Caco-2 (cell line): ENCODE measurements at regions not wholly inside any gene's neighbourhood (a gene's known extent, or its start where the extent isn't known, plus 50 kb on each side); places are given as distances from the start of the nearest gene placed in this dataset.

ENCODE experiments used
- BruUV-seq: library from RNA; stranded (reverse); fragments of 400-500 nt; replicated peaks from 2 replicates; lab custom pipeline; 2021; lab: Mats Ljungman, UMichigan
- CTCF ChIA-PET: fragments of 300-600 bp; sonication (Branson Sonifier 250); formaldehyde crosslinking; loops from one replicate; lab custom pipeline; 2022; ENCODE audit warnings: antibody characterized with exemption; lab: Charles Lee
- POLR2A ChIA-PET: fragments of 300-600 bp; sonication (Branson Sonifier 250); formaldehyde crosslinking; loops from one replicate; lab custom pipeline; 2022; ENCODE audit warnings: antibody characterized with exemption; lab: Charles Lee
- DNase-seq, 2 experiments: peaks; one replicate each; pipeline versions ENCODE4 v3.0.0 to v3.0.0-alpha.2; 2020 to 2022
- H3K27me3 ChIP-seq: replicated peaks from 2 replicates; pipeline ENCODE4 v1.6.0; 2011; ENCODE audit warnings: low read length; ENCODE audit not compliant: control insufficient read depth, insufficient read depth
- H3K36me3 ChIP-seq: 2 replicates; pipeline ENCODE4 v1.5.1; 2011; ENCODE audit warnings: low read length; ENCODE audit not compliant: control insufficient read depth, insufficient read depth
- H3K4me1 ChIP-seq: fragments of 250-450 bp; sonication (Bioruptor Pico); 2 replicates; pipeline ENCODE4 v1.5.1; 2020; ENCODE audit warnings: mild to moderate bottlenecking
- H3K4me3 ChIP-seq: 2 replicates; pipeline ENCODE4 v1.5.1; 2011; ENCODE audit warnings: low read depth, mild to moderate bottlenecking, control low read depth, low read length
- H3K9me3 ChIP-seq: fragments of 250-450 bp; sonication (Bioruptor Pico); 2 replicates; pipeline ENCODE4 v1.5.1; 2020; ENCODE audit warnings: mild to moderate bottlenecking, moderate library complexity
- H3K27ac Mint-ChIP-seq: one replicate; pipeline ENCODE4 v1.8.0; 2022; ENCODE audit warnings: mixed read lengths; ENCODE audit not compliant: unreplicated experiment
- H3K27me3 Mint-ChIP-seq: one replicate; pipeline ENCODE4 v1.8.0; 2022; ENCODE audit warnings: mixed read lengths; ENCODE audit not compliant: insufficient read depth, unreplicated experiment
- H3K36me3 Mint-ChIP-seq: one replicate; pipeline ENCODE4 v1.8.0; 2022; ENCODE audit warnings: mild to moderate bottlenecking, mixed read lengths; ENCODE audit not compliant: insufficient read depth, unreplicated experiment
- H3K4me1 Mint-ChIP-seq: one replicate; pipeline ENCODE4 v1.8.0; 2022; ENCODE audit warnings: low read depth, mixed read lengths; ENCODE audit not compliant: unreplicated experiment
- H3K4me3 Mint-ChIP-seq: one replicate; pipeline ENCODE4 v1.8.0; 2022; ENCODE audit warnings: mild to moderate bottlenecking, moderate library complexity, mixed read lengths; ENCODE audit not compliant: unreplicated experiment
- H3K9me3 Mint-ChIP-seq: one replicate; pipeline ENCODE4 v1.8.0; 2022; ENCODE audit warnings: mixed read lengths; ENCODE audit not compliant: unreplicated experiment
- CTCF ChIP-seq, 2 experiments: fragments of 200-600 bp in 1 of 2; IDR thresholded peaks; 1 replicate in 1 of 2; 2 replicates in 1 of 2; pipeline versions ENCODE4 v1.5.1 to v1.8.0; 2011 to 2022; ENCODE audit warnings: antibody characterized with exemption in 1 of 2, control low read depth in 1 of 2, inconsistent platforms in 1 of 2, low read depth in 1 of 2, low read length in 1 of 2, mild to moderate bottlenecking in 1 of 2, moderate library complexity in 1 of 2; ENCODE audit not compliant: insufficient read depth in 1 of 2, severe bottlenecking in 1 of 2, unreplicated experiment in 1 of 2
- intact Hi-C: fragments of 100-400 bp; cut with micrococcal nuclease; formaldehyde crosslinking; loops from one replicate; pipeline ENCODE4 v1.10.0; 2022; ENCODE audit not compliant: unreplicated experiment

DNA sequence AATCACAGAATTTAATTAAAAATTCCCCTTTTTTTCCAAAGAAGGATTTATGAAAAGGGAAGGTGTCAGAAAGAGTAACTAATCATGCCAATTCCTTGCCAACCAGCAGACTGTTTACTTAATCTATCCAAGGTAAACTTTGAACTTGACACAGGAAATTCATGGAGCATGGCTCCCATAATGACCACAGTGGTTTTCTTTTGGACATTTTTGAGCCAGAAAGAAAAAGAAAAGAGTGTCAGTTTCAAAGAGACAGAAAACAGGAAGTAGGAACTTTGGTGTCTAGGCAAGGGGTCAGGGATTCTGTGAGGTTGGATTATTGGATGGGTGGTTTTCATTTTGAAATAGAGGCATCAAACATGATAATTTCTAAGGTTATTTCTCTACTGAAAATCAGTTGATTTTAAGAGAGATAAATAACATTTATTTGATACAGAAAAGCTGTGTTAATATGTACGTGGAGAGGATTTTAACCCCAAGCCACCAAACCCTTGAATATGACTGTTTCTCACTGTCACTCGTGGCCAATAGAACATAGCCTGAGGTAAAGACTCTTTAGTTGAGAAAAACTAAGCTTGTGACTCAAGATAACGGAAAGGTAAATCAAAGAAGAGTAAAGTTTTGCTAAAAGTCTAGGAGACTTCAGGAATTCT, 196.1 kb downstream of the TTC6 start:
- no peak for DNase-seq
- no TSS peak for BruUV-seq
- Mint-ChIP-seq H3K27me3 (no peaks in the 10 kb centered on the region), H3K27ac (no peak overlapping the region), H3K9me3 (no peaks in the 10 kb centered on the region), H3K4me3 (no peak overlapping the region), H3K4me1 (no peaks in the 10 kb centered on the region), H3K36me3 (peaks cover 5% of the 10 kb centered on the region)
- POLR2A ChIA-PET = no interaction called here
- no peak for TF ChIP-seq CTCF (IDR thresholded peaks at IDR 0.05; ENCODE audit: insufficient read depth in 1 of 2, low read depth in 1 of 2, low read length in 1 of 2, severe bottlenecking in 1 of 2, unreplicated experiment in 1 of 2)
- no peaks in the 10 kb centered on the region for H3K36me3 ChIP-seq
- H3K4me3 ChIP-seq = no peak overlapping the region
- CTCF ChIA-PET = no interaction called here
- no peaks in the 10 kb centered on the region for H3K9me3 ChIP-seq
- no peaks in the 10 kb centered on the region for H3K27me3 ChIP-seq
- intact Hi-C loops = no loop called here
- peaks cover 1% of the 10 kb centered on the region; the same call in 1 of the 2 replicates for H3K4me1 ChIP-seq

DNA sequence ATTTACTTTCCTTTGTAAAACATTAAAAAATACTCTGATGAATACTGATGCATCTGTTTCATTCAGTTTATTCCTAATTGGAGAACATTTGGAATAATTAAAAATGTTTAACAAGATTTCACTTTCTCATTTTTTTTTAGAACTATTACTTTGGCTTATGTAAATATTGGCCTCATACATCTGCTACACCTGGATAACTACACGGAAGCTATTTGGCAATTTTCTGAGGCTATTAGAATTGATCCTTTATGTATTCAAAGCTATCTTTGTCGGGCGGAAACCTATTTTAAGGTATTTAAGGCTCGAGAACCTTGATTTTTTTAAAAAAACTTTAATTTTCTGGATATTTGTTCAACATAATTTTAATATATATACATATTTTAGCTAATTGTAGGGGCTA, 196.7 kb downstream of the TTC6 start:
- POLR2A ChIA-PET = no interaction called here
- Mint-ChIP-seq H3K27me3 (no peaks in the 10 kb centered on the region), H3K4me1 (no peaks in the 10 kb centered on the region), H3K36me3 (peaks cover 5% of the 10 kb centered on the region), H3K4me3 (no peak overlapping the region), H3K9me3 (no peaks in the 10 kb centered on the region), H3K27ac (no peak overlapping the region)
- intact Hi-C loops = no loop called here
- BruUV-seq = no TSS peak
- no peaks in the 10 kb centered on the region for H3K9me3 ChIP-seq
- H3K4me3 ChIP-seq = no peak overlapping the region
- no peaks in the 10 kb centered on the region for H3K27me3 ChIP-seq
- TF ChIP-seq CTCF (IDR thresholded peaks at IDR 0.05; ENCODE audit: insufficient read depth in 1 of 2, low read depth in 1 of 2, low read length in 1 of 2, severe bottlenecking in 1 of 2, unreplicated experiment in 1 of 2) = no peak
- CTCF ChIA-PET = no interaction called here
- H3K36me3 ChIP-seq = no peaks in the 10 kb centered on the region
- peaks cover 7% of the 10 kb centered on the region; the same call in 1 of the 2 replicates for H3K4me1 ChIP-seq
- DNase-seq = no peak

DNA sequence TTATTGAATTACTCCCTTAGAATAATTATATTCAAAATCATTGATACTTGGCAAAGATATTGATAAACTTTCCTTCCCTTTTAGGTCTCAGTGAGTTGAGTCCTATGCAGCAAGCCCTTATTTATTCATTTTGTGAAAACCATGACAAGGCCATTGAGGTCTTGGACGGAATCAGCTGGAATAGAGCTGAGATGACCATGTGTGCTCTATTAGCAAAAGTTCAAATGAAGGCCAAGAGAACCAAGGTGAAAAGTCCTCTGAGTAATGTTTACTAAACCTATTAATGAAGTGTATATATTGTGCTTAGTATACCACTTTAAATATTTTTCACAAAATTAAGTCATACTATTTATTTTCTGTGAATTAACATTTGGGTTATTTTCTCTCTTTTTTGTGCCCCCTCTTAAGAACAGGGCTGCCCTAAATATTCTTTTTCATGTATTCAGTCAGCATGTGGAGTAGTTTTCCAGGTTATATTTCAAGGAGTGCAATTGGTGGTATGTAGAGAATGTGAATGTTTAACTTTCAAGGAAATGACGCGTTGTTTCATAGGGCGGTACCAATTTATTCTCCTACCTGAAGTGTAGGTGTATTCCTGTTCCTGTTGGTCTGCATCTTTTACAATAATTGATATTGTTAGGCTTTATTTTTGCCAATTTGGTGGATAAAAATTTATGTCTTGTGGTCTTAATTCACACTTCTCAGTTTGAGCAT, 201.4 kb downstream of the TTC6 start:
- no peak overlapping the region for H3K27ac Mint-ChIP-seq
- H3K4me1 Mint-ChIP-seq = no peaks in the 10 kb centered on the region
- no peaks in the 10 kb centered on the region for H3K27me3 ChIP-seq
- no peak for TF ChIP-seq CTCF (IDR thresholded peaks at IDR 0.05; ENCODE audit: insufficient read depth in 1 of 2, low read depth in 1 of 2, low read length in 1 of 2, severe bottlenecking in 1 of 2, unreplicated experiment in 1 of 2)
- intact Hi-C loops = loop anchor here (5.0 kb wide), 1 partner anchor 75 kb away; no protein-coding TSS in a partner anchor
- no peaks in the 10 kb centered on the region for H3K36me3 ChIP-seq
- H3K4me3 ChIP-seq = no peak overlapping the region
- no TSS peak for BruUV-seq
- CTCF ChIA-PET = no interaction called here
- H3K27me3 Mint-ChIP-seq = no peaks in the 10 kb centered on the region
- H3K36me3 Mint-ChIP-seq = no peaks in the 10 kb centered on the region
- peak in 1 of 2 experiments; percentile 9 for DNase-seq
- no peak overlapping the region for H3K4me3 Mint-ChIP-seq
- POLR2A ChIA-PET = no interaction called here
- peaks cover 7% of the 10 kb centered on the region; the same call in 1 of the 2 replicates for H3K4me1 ChIP-seq
- no peaks in the 10 kb centered on the region for H3K9me3 ChIP-seq
- no peaks in the 10 kb centered on the region for H3K9me3 Mint-ChIP-seq
